HG03558 (cell line): ENCODE measurements at regions not wholly inside any gene's neighbourhood (a gene's known extent, or its start where the extent isn't known, plus 50 kb on each side); places are given as distances from the start of the nearest gene placed in this dataset.
"Not testable (repeated sequence)": the region's sequence is repeated elsewhere in the genome, so short reads cannot be mapped to it uniquely, and the experiment has no call there.

Source experiments
- ATAC-seq: cut with Tn5 transposase; IDR thresholded peaks from one replicate; pipeline ENCODE4 v1.9.1; 2021; ENCODE audit warnings: moderate number of reproducible peaks; ENCODE audit not compliant: unreplicated experiment; ENCODE audit errors: extremely low read depth

- no peak for ATAC-seq
Measured at GRCh38 chr5:60519372-60519771, 180.6 kb downstream of the DEPDC1B start.

GRCh38 chr5:60517850-60518249, 182.1 kb downstream of the DEPDC1B start:
- no peak for ATAC-seq

- ATAC-seq: no peak
Measured at GRCh38 chr5:60517094-60517694, 182.8 kb downstream of the DEPDC1B start.

- ATAC-seq: no peak
Measured at GRCh38 chr5:60516688-60517087, 183.3 kb downstream of the DEPDC1B start.

GRCh38 chr5:60514152-60514551, 185.8 kb downstream of the DEPDC1B start:
- ATAC-seq: no peak

- ATAC-seq: no peak
Measured at GRCh38 chr5:60512117-60512516, 187.8 kb downstream of the DEPDC1B start.

- ATAC-seq: no peak
Measured at GRCh38 chr5:60510663-60511062, 189.3 kb downstream of the DEPDC1B start.

GRCh38 chr5:60510049-60510448, 189.9 kb downstream of the DEPDC1B start:
- no peak for ATAC-seq

GRCh38 chr5:60509519-60509918, 190.4 kb downstream of the DEPDC1B start:
- no peak for ATAC-seq

GRCh38 chr5:60507687-60508086, 192.3 kb downstream of the DEPDC1B start:
- ATAC-seq: no peak

- no peak for ATAC-seq
Measured at GRCh38 chr5:60505373-60506171, 194.4 kb downstream of the DEPDC1B start.

- peak; percentile 72 for ATAC-seq
Measured at GRCh38 chr5:60504342-60504741, 195.6 kb downstream of the DEPDC1B start.

- peak; percentile 65 for ATAC-seq
Measured at GRCh38 chr5:60503771-60504170, 196.2 kb downstream of the DEPDC1B start.

GRCh38 chr5:60497706-60498500, 202.1 kb downstream of the DEPDC1B start:
- ATAC-seq: no peak

GRCh38 chr5:60495644-60496520, 204.1 kb downstream of the DEPDC1B start:
- ATAC-seq: no peak

- ATAC-seq: peak; percentile 50
Measured at GRCh38 chr5:60494635-60495034, 205.3 kb downstream of the DEPDC1B start.

- ATAC-seq: no peak
Measured at GRCh38 chr5:60494144-60494543, 205.8 kb downstream of the DEPDC1B start.

GRCh38 chr5:60493372-60493771, 206.6 kb downstream of the DEPDC1B start:
- ATAC-seq: no peak

GRCh38 chr5:60492958-60493357, 207.0 kb downstream of the DEPDC1B start:
- no peak for ATAC-seq

- ATAC-seq: not testable (repeated sequence)
Measured at GRCh38 chr5:60492358-60492757, 207.6 kb downstream of the DEPDC1B start.
